HG02884 (cell line): ENCODE measurements at regions not wholly inside any gene's neighbourhood (a gene's known extent, or its start where the extent isn't known, plus 50 kb on each side); places are given as distances from the start of the nearest gene placed in this dataset.
"Not testable (repeated sequence)": the region's sequence is repeated elsewhere in the genome, so short reads cannot be mapped to it uniquely, and the experiment has no call there.

Source experiments
- ATAC-seq: cut with Tn5 transposase; IDR thresholded peaks from one replicate; pipeline ENCODE4 v1.9.1; 2021; ENCODE audit warnings: mild to moderate bottlenecking, moderate library complexity; ENCODE audit not compliant: unreplicated experiment

GRCh38 chr1:245062741-245063305 lies 92.0 kb upstream of the KIF26B start:
- no peak for ATAC-seq

- ATAC-seq: not testable (repeated sequence)
Measured at GRCh38 chr1:245061808-245062207, 93.0 kb upstream of the KIF26B start.

- no peak for ATAC-seq
Measured at GRCh38 chr1:245060684-245061374, 94.0 kb upstream of the KIF26B start.

- no peak for ATAC-seq
Measured at GRCh38 chr1:245059806-245060424, 94.9 kb upstream of the KIF26B start.

GRCh38 chr1:245058882-245059281 lies 95.9 kb upstream of the KIF26B start:
- no peak for ATAC-seq

GRCh38 chr1:245058436-245058835 lies 96.3 kb upstream of the KIF26B start:
- ATAC-seq: no peak

DNA sequence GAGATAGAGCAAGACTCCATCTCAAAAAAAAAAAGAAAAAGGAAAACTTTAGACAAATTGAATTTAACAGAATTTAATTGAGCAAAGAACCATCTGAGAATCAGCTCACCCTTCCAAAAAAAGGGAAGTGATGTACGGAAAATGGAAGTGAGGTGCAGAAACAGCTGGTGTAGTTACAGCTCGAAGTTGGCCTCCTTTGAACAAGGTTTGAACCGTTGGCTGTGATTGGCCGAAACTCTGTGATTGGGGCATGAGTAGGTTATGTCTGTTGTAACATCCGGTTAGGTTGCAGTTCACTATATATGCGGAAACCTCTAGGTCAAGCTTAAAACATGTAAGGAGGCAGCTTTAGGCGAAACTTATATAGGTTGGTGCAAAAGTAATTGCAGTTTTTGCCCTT lies 97.9 kb upstream of the KIF26B start:
- ATAC-seq: no peak

DNA sequence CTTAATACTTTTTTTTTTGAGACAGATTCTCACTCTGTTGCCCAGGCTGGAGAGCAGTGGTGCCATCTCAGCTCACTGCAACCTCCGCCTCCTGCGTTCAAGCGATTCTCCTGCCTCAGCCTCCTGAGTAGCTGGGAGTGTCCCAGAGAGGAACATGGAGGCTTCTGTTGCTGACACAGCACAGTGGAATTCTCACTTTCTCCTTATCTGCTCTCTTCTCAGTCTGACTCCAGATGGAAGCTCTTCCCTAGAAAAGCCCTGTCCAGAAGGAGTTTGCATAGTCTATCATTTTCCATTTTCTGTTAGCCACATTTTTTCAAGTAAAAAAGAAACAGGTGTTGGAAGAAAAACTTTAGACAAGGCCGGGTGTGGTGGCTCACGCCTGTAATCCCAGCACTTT lies 98.5 kb upstream of the KIF26B start:
- not testable (repeated sequence) for ATAC-seq

- no peak for ATAC-seq
Measured at GRCh38 chr1:245055752-245056151, 99.0 kb upstream of the KIF26B start.

GRCh38 chr1:245054507-245055270 lies 100.1 kb upstream of the KIF26B start:
- no peak for ATAC-seq

DNA sequence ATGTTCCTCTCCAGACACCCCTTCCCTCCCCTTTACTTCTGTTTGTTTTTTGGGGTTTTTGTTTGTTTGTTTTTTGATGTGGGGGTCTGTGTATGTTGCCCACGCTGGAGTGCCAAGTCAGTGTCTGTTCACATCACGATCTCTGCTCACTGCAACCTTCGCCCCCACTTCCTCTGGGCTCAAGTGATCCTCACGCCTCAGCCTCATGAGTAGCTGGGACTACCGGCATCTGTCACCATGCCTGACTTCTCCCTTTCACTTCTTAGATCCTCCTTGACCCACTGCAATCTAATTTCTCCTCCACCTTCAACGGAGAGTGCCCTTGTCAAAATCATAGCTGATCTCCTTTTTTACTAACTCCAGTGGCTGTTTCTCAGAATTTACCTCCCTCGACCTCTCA lies 100.7 kb upstream of the KIF26B start:
- no peak for ATAC-seq

GRCh38 chr1:245052258-245052657 lies 102.5 kb upstream of the KIF26B start:
- no peak for ATAC-seq

DNA sequence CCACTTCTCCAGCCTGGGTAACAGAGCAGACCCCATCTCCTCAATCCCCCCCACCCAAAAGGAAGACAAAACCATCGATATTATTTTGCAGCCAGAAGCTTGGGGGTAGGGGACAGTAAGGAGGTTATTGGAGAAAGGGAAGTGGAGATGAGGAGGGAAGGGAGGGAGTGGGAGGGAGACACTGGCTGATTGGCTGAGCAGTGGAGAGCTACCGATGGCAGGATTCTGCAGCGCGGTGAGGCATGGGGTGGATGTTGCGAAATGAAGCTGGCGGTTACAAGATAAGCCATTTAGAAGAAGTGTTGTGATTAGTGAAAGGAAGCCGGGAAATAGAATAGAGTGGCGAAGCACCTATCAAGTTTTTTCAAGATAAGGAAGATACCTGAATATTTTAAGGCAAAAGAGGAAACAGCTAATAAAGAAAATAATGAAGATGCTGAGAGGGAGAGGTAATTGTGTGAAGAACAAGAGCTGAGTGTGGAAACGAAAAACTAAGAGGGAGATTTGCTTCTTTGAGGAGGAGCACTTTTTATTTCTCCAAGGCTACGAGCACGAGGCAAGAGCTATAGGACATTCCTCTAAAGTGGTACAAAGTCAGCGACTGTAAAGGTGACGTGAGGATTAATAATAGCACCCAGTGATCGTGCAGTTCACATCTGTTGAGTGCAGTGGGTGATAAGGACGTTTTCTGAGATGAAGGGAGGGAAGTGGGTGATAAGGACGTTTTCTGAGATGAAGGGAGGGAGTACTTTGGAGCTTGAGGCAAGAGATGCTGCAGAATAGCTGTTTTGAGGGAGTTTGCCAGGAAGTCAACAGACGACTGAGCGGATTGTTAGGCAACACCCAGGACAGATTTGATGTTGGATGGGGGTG lies 103.2 kb upstream of the KIF26B start:
- no peak for ATAC-seq

- no peak for ATAC-seq
Measured at GRCh38 chr1:245046769-245047168, 108.0 kb upstream of the KIF26B start.

GRCh38 chr1:245046315-245046714 lies 108.5 kb upstream of the KIF26B start:
- no peak for ATAC-seq

GRCh38 chr1:245045087-245045881 lies 109.5 kb upstream of the KIF26B start:
- no peak for ATAC-seq

- no peak for ATAC-seq
Measured at GRCh38 chr1:245043611-245043940, 111.2 kb upstream of the KIF26B start.

DNA sequence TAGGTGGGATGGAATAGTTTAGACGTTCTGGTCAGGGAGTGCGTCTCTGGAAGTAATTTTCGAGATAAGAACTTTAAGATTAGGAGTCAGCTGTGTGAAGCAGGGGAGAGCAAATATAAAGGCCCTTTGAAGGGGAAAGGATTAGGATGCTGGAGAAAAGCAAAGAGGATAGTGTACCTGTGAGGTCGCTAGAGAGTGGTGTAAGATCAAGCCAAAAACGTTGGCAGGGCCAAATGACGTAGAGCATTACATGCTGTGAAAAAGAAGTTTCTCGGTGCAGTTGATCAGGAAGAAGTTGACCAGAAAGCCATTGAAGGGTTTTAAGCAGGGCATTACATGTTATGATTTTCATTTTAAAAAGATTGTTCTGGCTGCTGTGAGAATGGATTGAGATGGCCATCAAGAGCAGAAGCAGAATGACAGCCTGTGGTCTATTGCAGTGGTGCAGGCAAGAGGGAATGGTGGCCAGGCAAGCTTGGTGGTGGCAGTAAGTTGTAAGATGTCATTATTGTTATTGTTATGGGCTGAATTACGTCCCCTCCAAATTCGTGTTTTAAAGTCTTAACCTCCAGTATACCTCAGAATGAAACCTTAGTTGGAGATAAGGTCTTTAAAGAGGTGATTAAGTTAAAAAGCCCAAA lies 113.6 kb upstream of the KIF26B start:
- ATAC-seq: no peak

DNA sequence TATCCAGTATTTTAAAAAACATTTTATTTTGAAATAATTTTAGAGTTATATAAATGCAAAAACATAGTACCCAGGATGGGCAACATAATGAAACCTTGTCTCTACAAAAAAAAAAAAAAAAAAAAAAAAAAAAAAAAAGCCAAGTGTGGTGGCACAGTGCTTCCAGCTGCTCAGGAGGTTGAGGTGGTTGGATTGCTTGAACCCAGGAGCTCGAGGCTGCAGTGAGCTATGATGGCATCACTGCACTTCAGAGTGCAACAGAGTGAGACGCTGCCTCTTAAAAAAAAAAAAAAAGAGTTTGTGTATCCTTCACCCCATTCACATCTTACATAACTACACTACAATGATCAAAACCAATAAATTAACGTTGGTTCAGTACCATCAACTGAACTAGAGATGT lies 115.6 kb upstream of the KIF26B start:
- no peak for ATAC-seq

GRCh38 chr1:245036102-245036501 lies 118.7 kb upstream of the KIF26B start:
- no peak for ATAC-seq
